ENCODE measurements at regions not wholly inside any gene's neighbourhood (a gene's known extent, or its start where the extent isn't known, plus 50 kb on each side); places are given as distances from the start of the nearest gene placed in this dataset.
A peak's percentile ranks its signal among the peaks of the same experiment; 100 is the strongest.

DNA sequence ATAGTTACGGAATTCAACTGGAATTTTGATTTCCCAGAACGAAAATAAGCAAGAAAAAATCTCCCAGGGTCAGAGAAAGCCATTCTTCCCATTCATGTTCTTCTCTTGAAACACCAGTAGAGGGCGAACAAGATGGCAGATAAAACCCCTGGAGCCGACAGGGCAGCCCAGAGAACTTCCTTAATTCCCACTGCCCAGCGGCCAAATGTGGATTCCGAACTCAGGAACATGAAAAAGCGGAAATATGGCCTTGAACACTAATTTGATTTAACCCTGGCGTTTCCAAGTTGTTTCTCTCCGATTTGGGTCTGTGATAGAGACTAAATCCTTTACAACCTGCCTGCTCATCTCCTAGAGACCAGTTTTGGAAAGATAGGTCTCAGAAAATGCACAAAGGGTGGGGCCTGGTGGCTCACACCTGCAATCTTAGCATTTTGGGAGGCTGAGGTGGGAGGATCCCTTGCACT is 100.7 kb upstream of the WAC start:
- peaks cover 4% of the 10 kb centered on the region for H3K4me1 Mint-ChIP-seq
- no peak overlapping the region for H3K4me3 Mint-ChIP-seq

GRCh38 chr10:28434063-28434462 is 98.9 kb upstream of the WAC start:
- Mint-ChIP-seq H3K36me3 (ENCODE audit: low read depth) (no peaks in the 10 kb centered on the region), H3K27me3 (ENCODE audit: low read depth) (peaks cover 6% of the 10 kb centered on the region), H3K9me3 (no peaks in the 10 kb centered on the region), H3K27ac (no peak overlapping the region), H3K4me3 (no peak overlapping the region), H3K4me1 (peaks cover 4% of the 10 kb centered on the region)
- no peak for TF ChIP-seq CTCF (IDR thresholded peaks at IDR 0.05; ENCODE audit: unreplicated experiment in 3 of 3)

More for the DNA sequence above, 100.7 kb upstream of the WAC start:
- H3K27ac Mint-ChIP-seq, result no peak overlapping the region
- peak; percentile 71 to 78 (median 77) for TF ChIP-seq CTCF (IDR thresholded peaks at IDR 0.05; ENCODE audit: unreplicated experiment in 3 of 3)
- no peaks in the 10 kb centered on the region for H3K9me3 Mint-ChIP-seq
- H3K36me3 Mint-ChIP-seq (ENCODE audit: low read depth), result no peaks in the 10 kb centered on the region
- H3K27me3 Mint-ChIP-seq (ENCODE audit: low read depth), result peaks cover 6% of the 10 kb centered on the region

DNA sequence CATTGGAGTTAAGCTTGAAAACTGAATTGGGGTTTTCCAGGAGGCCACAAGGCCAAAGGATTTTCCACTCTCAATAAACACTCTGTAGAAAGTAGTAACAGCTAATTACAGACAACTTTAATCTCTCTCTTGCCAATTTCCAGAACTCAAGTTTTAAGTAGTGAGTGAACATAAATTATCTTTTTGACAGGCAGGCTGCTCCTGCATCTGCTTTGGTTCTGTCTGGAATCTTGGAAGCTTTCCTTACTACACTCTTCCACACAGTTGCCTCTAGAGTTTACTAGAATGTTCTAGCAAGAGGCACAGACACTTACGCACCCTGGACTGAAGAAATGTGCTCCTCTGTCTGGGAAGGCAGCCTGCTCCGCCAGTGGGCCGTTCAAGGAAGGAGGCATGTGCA is 90.5 kb upstream of the WAC start:
- no peak for TF ChIP-seq CTCF (IDR thresholded peaks at IDR 0.05; ENCODE audit: unreplicated experiment in 3 of 3)
- Mint-ChIP-seq H3K27ac (no peak overlapping the region), H3K9me3 (no peaks in the 10 kb centered on the region), H3K4me1 (peaks cover 6% of the 10 kb centered on the region), H3K4me3 (no peak overlapping the region), H3K36me3 (ENCODE audit: low read depth) (no peaks in the 10 kb centered on the region), H3K27me3 (ENCODE audit: low read depth) (no peaks in the 10 kb centered on the region)

- Mint-ChIP-seq H3K27me3 (ENCODE audit: low read depth) (no peaks in the 10 kb centered on the region), H3K36me3 (ENCODE audit: low read depth) (no peaks in the 10 kb centered on the region), H3K4me1 (peaks cover 6% of the 10 kb centered on the region), H3K9me3 (no peaks in the 10 kb centered on the region), H3K4me3 (no peak overlapping the region), H3K27ac (no peak overlapping the region)
- no peak for TF ChIP-seq CTCF (IDR thresholded peaks at IDR 0.05; ENCODE audit: unreplicated experiment in 3 of 3)
These were observed 88.9 kb upstream of the WAC start for GRCh38 chr10:28444031-28444430.

DNA sequence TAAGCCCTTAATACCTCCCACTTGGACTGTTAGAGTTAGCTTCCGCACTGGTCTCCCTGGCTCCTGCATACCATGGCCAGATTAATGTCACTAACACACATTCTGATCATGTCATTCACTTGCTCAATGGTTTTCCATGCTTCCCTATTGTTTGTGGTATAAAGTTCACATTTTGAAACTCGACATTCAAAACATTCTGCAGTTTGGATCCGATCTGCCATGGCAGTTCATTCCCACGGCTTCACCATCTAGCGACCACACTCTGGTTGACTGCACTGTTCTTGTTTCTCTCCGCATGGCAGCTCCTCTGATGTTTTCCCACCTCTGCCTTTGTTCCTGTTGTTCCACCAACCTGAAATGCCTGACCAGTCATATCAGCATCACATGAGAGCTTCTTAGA is 87.4 kb upstream of the WAC start:
- Mint-ChIP-seq H3K4me3 (no peak overlapping the region), H3K27me3 (ENCODE audit: low read depth) (no peaks in the 10 kb centered on the region), H3K9me3 (no peaks in the 10 kb centered on the region), H3K27ac (peak overlapping the region in 1 of 3 experiments; percentile 23), H3K36me3 (ENCODE audit: low read depth) (no peaks in the 10 kb centered on the region), H3K4me1 (peaks cover 6% of the 10 kb centered on the region)
- no peak for TF ChIP-seq CTCF (IDR thresholded peaks at IDR 0.05; ENCODE audit: unreplicated experiment in 3 of 3)

GRCh38 chr10:28449382-28449781 is 83.5 kb upstream of the WAC start:
- Mint-ChIP-seq H3K4me1 (peaks cover 6% of the 10 kb centered on the region), H3K4me3 (no peak overlapping the region), H3K27me3 (ENCODE audit: low read depth) (no peaks in the 10 kb centered on the region), H3K36me3 (ENCODE audit: low read depth) (no peaks in the 10 kb centered on the region), H3K9me3 (peaks cover 6% of the 10 kb centered on the region), H3K27ac (no peak overlapping the region)
- no peak for TF ChIP-seq CTCF (IDR thresholded peaks at IDR 0.05; ENCODE audit: unreplicated experiment in 3 of 3)

All from nephron (organoid).